Stimulated activated CD4-positive, alpha-beta T cell treated with anti-CD3 and anti-CD28 coated beads, Interleukin-2, amount 100 ng/mL, for 4 hours (primary cell): ENCODE measurements at regions not wholly inside any gene's neighbourhood (a gene's known extent, or its start where the extent isn't known, plus 50 kb on each side); places are given as distances from the start of the nearest gene placed in this dataset.

Experiments used
- DNase-seq: peaks from one replicate; pipeline ENCODE4 v3.0.0-alpha.2; 2020; ENCODE audit warnings: low read depth

GRCh38 chr2:160876029-160876428, 284.2 kb upstream of the TANK start:
- no peak for DNase-seq

GRCh38 chr2:160876765-160877164, 283.5 kb upstream of the TANK start:
- no peak for DNase-seq

GRCh38 chr2:160878618-160879017, 281.6 kb upstream of the TANK start:
- DNase-seq, result no peak

- DNase-seq, result no peak
Observed at GRCh38 chr2:160882906-160883305, 277.3 kb upstream of the TANK start.

- no peak for DNase-seq
Observed at GRCh38 chr2:160884056-160884455, 276.2 kb upstream of the TANK start.

- DNase-seq, result no peak
Observed at GRCh38 chr2:160889439-160890170, 270.6 kb upstream of the TANK start.

GRCh38 chr2:160890667-160891352, 269.4 kb upstream of the TANK start:
- no peak for DNase-seq

- no peak for DNase-seq
Observed at GRCh38 chr2:160891353-160891740, 268.9 kb upstream of the TANK start.

GRCh38 chr2:160892204-160892603, 268.0 kb upstream of the TANK start:
- no peak for DNase-seq

GRCh38 chr2:160893581-160893980, 266.6 kb upstream of the TANK start:
- no peak for DNase-seq

- no peak for DNase-seq
Observed at GRCh38 chr2:160898581-160899307, 261.5 kb upstream of the TANK start.

GRCh38 chr2:160901613-160902012, 258.6 kb upstream of the TANK start:
- no peak for DNase-seq

- no peak for DNase-seq
Observed at GRCh38 chr2:160905862-160906261, 254.4 kb upstream of the TANK start.

GRCh38 chr2:160906878-160907277, 253.3 kb upstream of the TANK start:
- DNase-seq, result no peak

GRCh38 chr2:160907738-160908137, 252.5 kb upstream of the TANK start:
- no peak for DNase-seq

- DNase-seq, result no peak
Observed at GRCh38 chr2:160908157-160908556, 252.1 kb upstream of the TANK start.

- DNase-seq, result no peak
Observed at GRCh38 chr2:160909781-160910242, 250.4 kb upstream of the TANK start.

- DNase-seq, result no peak
Observed at GRCh38 chr2:160910681-160911080, 249.5 kb upstream of the TANK start.

GRCh38 chr2:160911258-160911657, 249.0 kb upstream of the TANK start:
- no peak for DNase-seq

GRCh38 chr2:160912276-160912675, 248.0 kb upstream of the TANK start:
- no peak for DNase-seq

- DNase-seq, result no peak
Observed at GRCh38 chr2:160913323-160913722, 246.9 kb upstream of the TANK start.

- no peak for DNase-seq
Observed at GRCh38 chr2:160914217-160914616, 246.0 kb upstream of the TANK start.

- no peak for DNase-seq
Observed at GRCh38 chr2:160916300-160916699, 243.9 kb upstream of the TANK start.
